ENCODE measurements at regions not wholly inside any gene's neighbourhood (a gene's known extent, or its start where the extent isn't known, plus 50 kb on each side); places are given as distances from the start of the nearest gene placed in this dataset.

DNA sequence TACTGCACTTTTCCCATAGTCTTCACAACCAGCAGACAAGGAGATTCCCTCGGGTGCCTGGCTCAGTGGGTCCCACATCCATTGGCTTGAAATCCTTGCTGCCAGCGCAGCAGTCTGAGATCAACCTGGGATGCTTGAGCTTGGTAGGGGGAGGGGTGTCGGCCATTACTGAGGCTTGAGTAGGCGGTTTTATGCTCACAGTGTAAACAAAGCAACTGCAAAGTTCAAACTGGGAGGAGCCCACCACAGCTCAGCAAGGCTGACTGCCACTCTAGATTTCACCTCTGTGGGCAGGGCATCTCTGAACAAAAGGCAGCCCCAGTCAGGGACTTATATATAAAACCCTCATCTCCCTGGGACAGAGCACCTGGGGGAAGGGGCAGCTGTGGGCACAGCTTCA, 512.3 kb upstream of the MPDZ start (continued):
- TF ChIP-seq, protein P1, sequence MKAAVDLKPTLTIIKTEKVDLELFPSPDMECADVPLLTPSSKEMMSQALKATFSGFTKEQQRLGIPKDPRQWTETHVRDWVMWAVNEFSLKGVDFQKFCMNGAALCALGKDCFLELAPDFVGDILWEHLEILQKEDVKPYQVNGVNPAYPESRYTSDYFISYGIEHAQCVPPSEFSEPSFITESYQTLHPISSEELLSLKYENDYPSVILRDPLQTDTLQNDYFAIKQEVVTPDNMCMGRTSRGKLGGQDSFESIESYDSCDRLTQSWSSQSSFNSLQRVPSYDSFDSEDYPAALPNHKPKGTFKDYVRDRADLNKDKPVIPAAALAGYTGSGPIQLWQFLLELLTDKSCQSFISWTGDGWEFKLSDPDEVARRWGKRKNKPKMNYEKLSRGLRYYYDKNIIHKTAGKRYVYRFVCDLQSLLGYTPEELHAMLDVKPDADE (IDR thresholded peaks at IDR 0.05): no peak

DNA sequence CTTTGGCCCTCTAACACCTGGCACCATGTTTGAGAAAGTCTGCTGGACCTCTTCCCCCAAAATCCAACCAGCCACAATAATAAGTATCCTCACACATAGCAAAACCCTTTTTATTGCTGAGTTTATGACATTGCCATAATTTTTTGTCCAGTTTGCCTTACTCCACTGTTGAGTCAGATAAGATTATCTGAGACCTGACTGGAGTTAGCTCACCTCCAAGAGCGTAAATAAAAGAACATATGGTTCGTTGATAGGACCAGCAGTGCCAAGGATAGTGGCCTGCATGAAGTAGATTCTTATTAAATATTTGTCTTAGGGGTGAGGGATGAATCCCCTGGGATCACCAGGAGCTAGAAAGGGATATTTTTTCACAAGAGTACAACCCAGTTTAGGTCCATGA, 510.6 kb upstream of the MPDZ start:
- Histone ChIP-seq H3K4me2 (no peak overlapping the region), H3K4me3 (no peak overlapping the region), H3K27ac (ENCODE audit: low read depth) (no peak overlapping the region), H3K4me1 (ENCODE audit: insufficient read depth) (no peaks in the 10 kb centered on the region), H3F3A (replicated peaks; ENCODE audit: low read depth) (no peaks in the 10 kb centered on the region), H4K20me1 (replicated peaks; ENCODE audit: insufficient read depth) (no peaks in the 10 kb centered on the region), H3K79me2 (replicated peaks; ENCODE audit: insufficient read depth) (no peaks in the 10 kb centered on the region), H2AFZ (no peak overlapping the region), H3K27me3 (ENCODE audit: insufficient read depth) (no peaks in the 10 kb centered on the region), H3K36me3 (ENCODE audit: insufficient read depth) (no peaks in the 10 kb centered on the region), H3K9me2 (ENCODE audit: insufficient read depth) (no peaks in the 10 kb centered on the region)
- TF ChIP-seq, protein P1 (IDR thresholded peaks at IDR 0.05): no peak
- TF ChIP-seq CREB1 (CRISPR knock-in tag; IDR thresholded peaks at IDR 0.05; ENCODE audit: low read depth) (no peak), EZH2phosphoT487 (IDR thresholded peaks at IDR 0.05; ENCODE audit: unreplicated experiment) (no peak), JUNB (IDR thresholded peaks at IDR 0.05; ENCODE audit: unreplicated experiment) (no peak), NANOG (IDR thresholded peaks at IDR 0.05; ENCODE audit: borderline replicate concordance) (no peak), ZNF114 (CRISPR knock-in tag; IDR thresholded peaks at IDR 0.05) (no peak), POLR2AphosphoS5 (IDR thresholded peaks at IDR 0.05; ENCODE audit: low read depth) (no peak), EZH2 (IDR thresholded peaks at IDR 0.05; ENCODE audit: low read depth, unreplicated experiment) (no peak)
- TF ChIP-seq, protein P2, sequence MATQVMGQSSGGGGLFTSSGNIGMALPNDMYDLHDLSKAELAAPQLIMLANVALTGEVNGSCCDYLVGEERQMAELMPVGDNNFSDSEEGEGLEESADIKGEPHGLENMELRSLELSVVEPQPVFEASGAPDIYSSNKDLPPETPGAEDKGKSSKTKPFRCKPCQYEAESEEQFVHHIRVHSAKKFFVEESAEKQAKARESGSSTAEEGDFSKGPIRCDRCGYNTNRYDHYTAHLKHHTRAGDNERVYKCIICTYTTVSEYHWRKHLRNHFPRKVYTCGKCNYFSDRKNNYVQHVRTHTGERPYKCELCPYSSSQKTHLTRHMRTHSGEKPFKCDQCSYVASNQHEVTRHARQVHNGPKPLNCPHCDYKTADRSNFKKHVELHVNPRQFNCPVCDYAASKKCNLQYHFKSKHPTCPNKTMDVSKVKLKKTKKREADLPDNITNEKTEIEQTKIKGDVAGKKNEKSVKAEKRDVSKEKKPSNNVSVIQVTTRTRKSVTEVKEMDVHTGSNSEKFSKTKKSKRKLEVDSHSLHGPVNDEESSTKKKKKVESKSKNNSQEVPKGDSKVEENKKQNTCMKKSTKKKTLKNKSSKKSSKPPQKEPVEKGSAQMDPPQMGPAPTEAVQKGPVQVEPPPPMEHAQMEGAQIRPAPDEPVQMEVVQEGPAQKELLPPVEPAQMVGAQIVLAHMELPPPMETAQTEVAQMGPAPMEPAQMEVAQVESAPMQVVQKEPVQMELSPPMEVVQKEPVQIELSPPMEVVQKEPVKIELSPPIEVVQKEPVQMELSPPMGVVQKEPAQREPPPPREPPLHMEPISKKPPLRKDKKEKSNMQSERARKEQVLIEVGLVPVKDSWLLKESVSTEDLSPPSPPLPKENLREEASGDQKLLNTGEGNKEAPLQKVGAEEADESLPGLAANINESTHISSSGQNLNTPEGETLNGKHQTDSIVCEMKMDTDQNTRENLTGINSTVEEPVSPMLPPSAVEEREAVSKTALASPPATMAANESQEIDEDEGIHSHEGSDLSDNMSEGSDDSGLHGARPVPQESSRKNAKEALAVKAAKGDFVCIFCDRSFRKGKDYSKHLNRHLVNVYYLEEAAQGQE (IDR thresholded peaks at IDR 0.05; ENCODE audit: unreplicated experiment): no peak
- TF ChIP-seq, protein P3, sequence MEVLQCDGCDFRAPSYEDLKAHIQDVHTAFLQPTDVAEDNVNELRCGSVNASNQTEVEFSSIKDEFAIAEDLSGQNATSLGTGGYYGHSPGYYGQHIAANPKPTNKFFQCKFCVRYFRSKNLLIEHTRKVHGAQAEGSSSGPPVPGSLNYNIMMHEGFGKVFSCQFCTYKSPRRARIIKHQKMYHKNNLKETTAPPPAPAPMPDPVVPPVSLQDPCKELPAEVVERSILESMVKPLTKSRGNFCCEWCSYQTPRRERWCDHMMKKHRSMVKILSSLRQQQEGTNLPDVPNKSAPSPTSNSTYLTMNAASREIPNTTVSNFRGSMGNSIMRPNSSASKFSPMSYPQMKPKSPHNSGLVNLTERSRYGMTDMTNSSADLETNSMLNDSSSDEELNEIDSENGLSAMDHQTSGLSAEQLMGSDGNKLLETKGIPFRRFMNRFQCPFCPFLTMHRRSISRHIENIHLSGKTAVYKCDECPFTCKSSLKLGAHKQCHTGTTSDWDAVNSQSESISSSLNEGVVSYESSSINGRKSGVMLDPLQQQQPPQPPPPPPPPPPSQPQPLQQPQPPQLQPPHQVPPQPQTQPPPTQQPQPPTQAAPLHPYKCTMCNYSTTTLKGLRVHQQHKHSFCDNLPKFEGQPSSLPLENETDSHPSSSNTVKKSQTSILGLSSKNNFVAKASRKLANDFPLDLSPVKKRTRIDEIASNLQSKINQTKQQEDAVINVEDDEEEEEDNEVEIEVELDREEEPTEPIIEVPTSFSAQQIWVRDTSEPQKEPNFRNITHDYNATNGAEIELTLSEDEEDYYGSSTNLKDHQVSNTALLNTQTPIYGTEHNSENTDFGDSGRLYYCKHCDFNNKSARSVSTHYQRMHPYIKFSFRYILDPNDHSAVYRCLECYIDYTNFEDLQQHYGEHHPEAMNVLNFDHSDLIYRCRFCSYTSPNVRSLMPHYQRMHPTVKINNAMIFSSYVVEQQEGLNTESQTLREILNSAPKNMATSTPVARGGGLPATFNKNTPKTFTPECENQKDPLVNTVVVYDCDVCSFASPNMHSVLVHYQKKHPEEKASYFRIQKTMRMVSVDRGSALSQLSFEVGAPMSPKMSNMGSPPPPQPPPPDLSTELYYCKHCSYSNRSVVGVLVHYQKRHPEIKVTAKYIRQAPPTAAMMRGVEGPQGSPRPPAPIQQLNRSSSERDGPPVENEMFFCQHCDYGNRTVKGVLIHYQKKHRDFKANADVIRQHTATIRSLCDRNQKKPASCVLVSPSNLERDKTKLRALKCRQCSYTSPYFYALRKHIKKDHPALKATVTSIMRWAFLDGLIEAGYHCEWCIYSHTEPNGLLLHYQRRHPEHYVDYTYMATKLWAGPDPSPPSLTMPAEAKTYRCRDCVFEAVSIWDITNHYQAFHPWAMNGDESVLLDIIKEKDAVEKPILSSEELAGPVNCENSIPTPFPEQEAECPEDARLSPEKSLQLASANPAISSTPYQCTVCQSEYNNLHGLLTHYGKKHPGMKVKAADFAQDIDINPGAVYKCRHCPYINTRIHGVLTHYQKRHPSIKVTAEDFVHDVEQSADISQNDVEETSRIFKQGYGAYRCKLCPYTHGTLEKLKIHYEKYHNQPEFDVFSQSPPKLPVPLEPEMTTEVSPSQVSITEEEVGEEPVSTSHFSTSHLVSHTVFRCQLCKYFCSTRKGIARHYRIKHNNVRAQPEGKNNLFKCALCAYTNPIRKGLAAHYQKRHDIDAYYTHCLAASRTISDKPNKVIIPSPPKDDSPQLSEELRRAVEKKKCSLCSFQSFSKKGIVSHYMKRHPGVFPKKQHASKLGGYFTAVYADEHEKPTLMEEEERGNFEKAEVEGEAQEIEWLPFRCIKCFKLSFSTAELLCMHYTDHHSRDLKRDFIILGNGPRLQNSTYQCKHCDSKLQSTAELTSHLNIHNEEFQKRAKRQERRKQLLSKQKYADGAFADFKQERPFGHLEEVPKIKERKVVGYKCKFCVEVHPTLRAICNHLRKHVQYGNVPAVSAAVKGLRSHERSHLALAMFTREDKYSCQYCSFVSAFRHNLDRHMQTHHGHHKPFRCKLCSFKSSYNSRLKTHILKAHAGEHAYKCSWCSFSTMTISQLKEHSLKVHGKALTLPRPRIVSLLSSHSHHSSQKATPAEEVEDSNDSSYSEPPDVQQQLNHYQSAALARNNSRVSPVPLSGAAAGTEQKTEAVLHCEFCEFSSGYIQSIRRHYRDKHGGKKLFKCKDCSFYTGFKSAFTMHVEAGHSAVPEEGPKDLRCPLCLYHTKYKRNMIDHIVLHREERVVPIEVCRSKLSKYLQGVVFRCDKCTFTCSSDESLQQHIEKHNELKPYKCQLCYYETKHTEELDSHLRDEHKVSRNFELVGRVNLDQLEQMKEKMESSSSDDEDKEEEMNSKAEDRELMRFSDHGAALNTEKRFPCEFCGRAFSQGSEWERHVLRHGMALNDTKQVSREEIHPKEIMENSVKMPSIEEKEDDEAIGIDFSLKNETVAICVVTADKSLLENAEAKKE (CRISPR knock-in tag; IDR thresholded peaks at IDR 0.05): no peak
- Mint-ChIP-seq H3K36me3 (ENCODE audit: low read depth) (peaks cover 13% of the 10 kb centered on the region; the same call in 1 of the 3 replicates), H3K27ac (no peak overlapping the region), H3K4me3 (no peak overlapping the region), H3K9me3 (peaks cover 11% of the 10 kb centered on the region; the same call in 2 of the 3 replicates), H3K27me3 (ENCODE audit: insufficient read depth, low read depth, poor library complexity) (no peaks in the 10 kb centered on the region), H3K4me1 (peaks cover 3% of the 10 kb centered on the region; the same call in 2 of the 3 replicates)
- no peak for DNase-seq (ENCODE audit: low spot score)
- no peak for ATAC-seq

Data from GM23338 (cell line).